GM18505 (cell line): ENCODE measurements at regions not wholly inside any gene's neighbourhood (a gene's known extent, or its start where the extent isn't known, plus 50 kb on each side); places are given as distances from the start of the nearest gene placed in this dataset.

Source experiments
- ATAC-seq: cut with Tn5 transposase; IDR thresholded peaks from one replicate; pipeline ENCODE4 v1.9.1; 2021; ENCODE audit not compliant: unreplicated experiment
- POLR2A ChIP-seq: IDR thresholded peaks from 4 replicates; pipeline ENCODE4 v1.6.1; 2011; ENCODE audit warnings: borderline replicate concordance; ENCODE audit not compliant: insufficient read depth, insufficient read length; ENCODE audit errors: extremely low read depth

- no peak for TF ChIP-seq POLR2A
- no peak for ATAC-seq
Observed at GRCh38 chr2:198775737-198776136, 682.0 kb downstream of the SATB2 start.

GRCh38 chr2:198774576-198774975, 683.2 kb downstream of the SATB2 start:
- no peak for ATAC-seq
- no peak for TF ChIP-seq POLR2A

- TF ChIP-seq POLR2A = no peak
- ATAC-seq = no peak
Observed at GRCh38 chr2:198767694-198768093, 690.0 kb downstream of the SATB2 start.

- no peak for TF ChIP-seq POLR2A
- ATAC-seq = no peak
Observed at GRCh38 chr2:198763793-198764192, 693.9 kb downstream of the SATB2 start.

- no peak for ATAC-seq
Observed at GRCh38 chr2:198762441-198762840, 695.3 kb downstream of the SATB2 start.

GRCh38 chr2:198757069-198757468, 700.7 kb downstream of the SATB2 start:
- TF ChIP-seq POLR2A = no peak
- no peak for ATAC-seq

More at GRCh38 chr2:198762441-198762840, 695.3 kb downstream of the SATB2 start:
- no peak for TF ChIP-seq POLR2A

- no peak for TF ChIP-seq POLR2A
- no peak for ATAC-seq
Observed at GRCh38 chr2:198756166-198756565, 701.6 kb downstream of the SATB2 start.

- TF ChIP-seq POLR2A = no peak
- no peak for ATAC-seq
Observed at GRCh38 chr2:198753101-198753500, 704.6 kb downstream of the SATB2 start.

- ATAC-seq = no peak
- TF ChIP-seq POLR2A = no peak
Observed at GRCh38 chr2:198749364-198749763, 708.4 kb downstream of the SATB2 start.

GRCh38 chr2:198731842-198732399, 725.8 kb downstream of the SATB2 start:
- ATAC-seq = no peak
- no peak for TF ChIP-seq POLR2A

GRCh38 chr2:198720266-198720665, 737.5 kb downstream of the SATB2 start:
- ATAC-seq = no peak
- TF ChIP-seq POLR2A = no peak

- TF ChIP-seq POLR2A = no peak
- ATAC-seq = no peak
Observed at GRCh38 chr2:198717451-198717850, 740.3 kb downstream of the SATB2 start.

GRCh38 chr2:198715302-198715835, 742.4 kb downstream of the SATB2 start:
- no peak for ATAC-seq
- no peak for TF ChIP-seq POLR2A

- no peak for TF ChIP-seq POLR2A
- ATAC-seq = no peak
Observed at GRCh38 chr2:198712485-198712884, 745.3 kb downstream of the SATB2 start.

- no peak for ATAC-seq
- no peak for TF ChIP-seq POLR2A
Observed at GRCh38 chr2:198711484-198711883, 746.3 kb downstream of the SATB2 start.
